ENCODE measurements at regions not wholly inside any gene's neighbourhood (a gene's known extent, or its start where the extent isn't known, plus 50 kb on each side); places are given as distances from the start of the nearest gene placed in this dataset.

- no peaks in the 10 kb centered on the region for H3K27me3 ChIP-seq
- no peaks in the 10 kb centered on the region for H3K36me3 ChIP-seq
- no peaks in the 10 kb centered on the region for H3K9me3 ChIP-seq
- no peak overlapping the region for H3K27ac ChIP-seq
- no peak overlapping the region for H3K4me3 ChIP-seq
- no peak for DNase-seq (ENCODE audit: low spot score in 2 of 2)
- no peaks in the 10 kb centered on the region for H3K4me1 ChIP-seq
- TF ChIP-seq CTCF (IDR thresholded peaks at IDR 0.05): no peak
- TF ChIP-seq POLR2A (IDR thresholded peaks at IDR 0.05): no peak
- TF ChIP-seq EP300 (IDR thresholded peaks at IDR 0.05): no peak
- WGBS, 2 donors: 2 to 9% methylated on average over 2 of the region's 2 CpGs
Observed at GRCh38 chr6:23414051-23414445, 712.0 kb upstream of the NRSN1 start.

GRCh38 chr6:23414922-23415321, 711.1 kb upstream of the NRSN1 start:
- H3K4me3 ChIP-seq: no peak overlapping the region
- H3K36me3 ChIP-seq: no peaks in the 10 kb centered on the region
- H3K4me1 ChIP-seq: no peaks in the 10 kb centered on the region
- 61 to 69% methylated on average over 3 of the region's 3 CpGs for WGBS, 2 donors
- H3K27ac ChIP-seq: no peak overlapping the region
- DNase-seq (ENCODE audit: low spot score in 2 of 2): no peak
- H3K27me3 ChIP-seq: no peaks in the 10 kb centered on the region
- no peak for TF ChIP-seq CTCF (IDR thresholded peaks at IDR 0.05)
- TF ChIP-seq POLR2A (IDR thresholded peaks at IDR 0.05): no peak
- TF ChIP-seq EP300 (IDR thresholded peaks at IDR 0.05): no peak
- H3K9me3 ChIP-seq: no peaks in the 10 kb centered on the region

GRCh38 chr6:23415819-23416427, 710.1 kb upstream of the NRSN1 start:
- no peaks in the 10 kb centered on the region for H3K4me1 ChIP-seq
- DNase-seq (ENCODE audit: low spot score in 2 of 2): no peak
- H3K27me3 ChIP-seq: no peaks in the 10 kb centered on the region
- H3K9me3 ChIP-seq: no peaks in the 10 kb centered on the region
- 91 to 93% methylated on average over 5 of the region's 5 CpGs for WGBS, 2 donors
- H3K36me3 ChIP-seq: no peaks in the 10 kb centered on the region
- TF ChIP-seq CTCF (IDR thresholded peaks at IDR 0.05) (no peak), EP300 (IDR thresholded peaks at IDR 0.05) (no peak), POLR2A (IDR thresholded peaks at IDR 0.05) (no peak)
- no peak overlapping the region for H3K27ac ChIP-seq
- H3K4me3 ChIP-seq: no peak overlapping the region

GRCh38 chr6:23417133-23417532, 708.9 kb upstream of the NRSN1 start:
- no peak overlapping the region for H3K27ac ChIP-seq
- no peaks in the 10 kb centered on the region for H3K36me3 ChIP-seq
- no peak overlapping the region for H3K4me3 ChIP-seq
- TF ChIP-seq POLR2A (IDR thresholded peaks at IDR 0.05) (no peak), CTCF (IDR thresholded peaks at IDR 0.05) (no peak), EP300 (IDR thresholded peaks at IDR 0.05) (no peak)
- no peaks in the 10 kb centered on the region for H3K4me1 ChIP-seq
- no peaks in the 10 kb centered on the region for H3K9me3 ChIP-seq
- DNase-seq (ENCODE audit: low spot score in 2 of 2): no peak
- 88 to 89% methylated on average over 9 of the region's 9 CpGs for WGBS, 2 donors
- H3K27me3 ChIP-seq: no peaks in the 10 kb centered on the region

- Histone ChIP-seq H3K4me1 (no peaks in the 10 kb centered on the region), H3K4me3 (no peak overlapping the region), H3K27ac (no peak overlapping the region), H3K36me3 (no peaks in the 10 kb centered on the region), H3K9me3 (no peaks in the 10 kb centered on the region), H3K27me3 (no peaks in the 10 kb centered on the region)
- TF ChIP-seq POLR2A (IDR thresholded peaks at IDR 0.05): no peak
- no peak for TF ChIP-seq EP300 (IDR thresholded peaks at IDR 0.05)
- TF ChIP-seq CTCF (IDR thresholded peaks at IDR 0.05): no peak
- WGBS, 2 donors: 83 to 88% methylated on average over 3 of the region's 3 CpGs
- no peak for DNase-seq (ENCODE audit: low spot score in 2 of 2)
Observed at GRCh38 chr6:23418095-23418494, 707.9 kb upstream of the NRSN1 start.

All from tibial nerve (tissue), 4 donors.